Body of pancreas (tissue), 4 donors: ENCODE measurements at regions not wholly inside any gene's neighbourhood (a gene's known extent, or its start where the extent isn't known, plus 50 kb on each side); places are given as distances from the start of the nearest gene placed in this dataset.

Source experiments
- ATAC-seq: fragments of 150-250 bp; one replicate; pipeline ENCODE4 v1.9.1; 2016
- DNase-seq, 4 donors: peaks; one replicate each; pipeline ENCODE4 v3.0.0-alpha.2; 2019
- H3K27ac ChIP-seq, 4 donors: fragments of 200-600 bp; sonication (generic); 1 replicate in 3 of 4; 2 replicates in 1 of 4; pipeline versions ENCODE4 v1.5.1 to v1.6.1; 2016 to 2019; ENCODE audit warnings: mild to moderate bottlenecking in 1 of 4, mixed read lengths in 1 of 4, moderate library complexity in 1 of 4
- H3K27me3 ChIP-seq, 2 donors: fragments of 200-600 bp; sonication (generic); one replicate each; pipeline ENCODE4 v1.6.0; 2016; ENCODE audit warnings: mild to moderate bottlenecking in 1 of 2
- H3K36me3 ChIP-seq, 2 donors: fragments of 200-600 bp; sonication (generic); replicated peaks in 1 of 2; 2 replicates each; pipeline ENCODE4 v1.5.1; 2016; ENCODE audit warnings: low read depth in 2 of 2; ENCODE audit not compliant: insufficient read depth in 1 of 2
- H3K4me1 ChIP-seq: fragments of 200-600 bp; sonication (generic); one replicate; pipeline ENCODE4 v1.6.0; 2016
- H3K4me3 ChIP-seq, 2 donors: fragments of 200-600 bp; sonication (generic); 1 replicate in 1 of 2; 2 replicates in 1 of 2; pipeline ENCODE4 v1.5.1; 2016 to 2019
- H3K9me3 ChIP-seq, 3 donors: fragments of 200-600 bp; sonication (generic); 1 replicate in 2 of 3; 2 replicates in 1 of 3; pipeline ENCODE4 v1.5.1; 2016
- CTCF ChIP-seq, 7 experiments: fragments of 450-650 bp in 4 of 7; fragments of 200-600 bp in 3 of 7; sonication (generic) in 3 of 7; IDR thresholded peaks; one replicate each; pipeline ENCODE4 v1.5.1; 2016 to 2019; ENCODE audit warnings: antibody characterized with exemption in 7 of 7
- POLR2A ChIP-seq, 3 donors: fragments of 450-650 bp; IDR thresholded peaks; one replicate each; pipeline ENCODE4 v1.6.1; 2016; ENCODE audit warnings: antibody characterized with exemption in 3 of 3, mild to moderate bottlenecking in 2 of 3
- WGBS, 2 donors: methylation state at CpG; one replicate each; pipeline ENCODE4 v1.1.5; 2017; 5-methylcytosine and 5-hydroxymethylcytosine counted together
- intact Hi-C: fragments of 100-400 bp; cut with DNase I; formaldehyde crosslinking; loops from one replicate; pipeline ENCODE4 v1.15.1; 2023

GRCh38 chr4:71906096-71906495 is 122.2 kb upstream of the GC start:
- Histone ChIP-seq H3K4me1 (no peaks in the 10 kb centered on the region), H3K9me3 (no peaks in the 10 kb centered on the region), H3K27me3 (no peaks in the 10 kb centered on the region), H3K36me3 (no peaks in the 10 kb centered on the region), H3K4me3 (no peak overlapping the region), H3K27ac (no peak overlapping the region)
- intact Hi-C loops, result no loop called here
- DNase-seq, result no peak
- ATAC-seq, result no peak
- TF ChIP-seq CTCF (IDR thresholded peaks at IDR 0.05) (no peak), POLR2A (IDR thresholded peaks at IDR 0.05) (no peak)
- 80 to 85% methylated on average over 3 of the region's 3 CpGs for WGBS, 2 donors

GRCh38 chr4:71907071-71907470 is 123.2 kb upstream of the GC start:
- H3K4me3 ChIP-seq, result no peak overlapping the region
- DNase-seq, result no peak
- 75 to 81% methylated on average over 4 of the region's 4 CpGs for WGBS, 2 donors
- H3K9me3 ChIP-seq, result no peaks in the 10 kb centered on the region
- no peak overlapping the region for H3K27ac ChIP-seq
- TF ChIP-seq CTCF (IDR thresholded peaks at IDR 0.05) (no peak), POLR2A (IDR thresholded peaks at IDR 0.05) (no peak)
- intact Hi-C loops, result no loop called here
- H3K27me3 ChIP-seq, result no peaks in the 10 kb centered on the region
- H3K4me1 ChIP-seq, result no peaks in the 10 kb centered on the region
- no peaks in the 10 kb centered on the region for H3K36me3 ChIP-seq
- no peak for ATAC-seq

- WGBS, 2 donors, result 33 to 60% methylated on average over 3 of the region's 3 CpGs
- intact Hi-C loops, result no loop called here
- Histone ChIP-seq H3K36me3 (no peaks in the 10 kb centered on the region), H3K9me3 (no peaks in the 10 kb centered on the region), H3K4me3 (no peak overlapping the region), H3K27me3 (no peaks in the 10 kb centered on the region), H3K4me1 (no peaks in the 10 kb centered on the region), H3K27ac (no peak overlapping the region)
- TF ChIP-seq CTCF (IDR thresholded peaks at IDR 0.05), result no peak
- no peak for TF ChIP-seq POLR2A (IDR thresholded peaks at IDR 0.05)
- ATAC-seq, result no peak
- no peak for DNase-seq
These were observed 123.9 kb upstream of the GC start for GRCh38 chr4:71907782-71908181.

GRCh38 chr4:71913275-71913674 is 118.5 kb upstream of the NPFFR2 start:
- intact Hi-C loops, result no loop called here
- H3K27ac ChIP-seq, result no peak overlapping the region
- no peaks in the 10 kb centered on the region for H3K4me1 ChIP-seq
- ATAC-seq, result no peak
- TF ChIP-seq CTCF (IDR thresholded peaks at IDR 0.05) (no peak), POLR2A (IDR thresholded peaks at IDR 0.05) (no peak)
- no peaks in the 10 kb centered on the region for H3K27me3 ChIP-seq
- no peaks in the 10 kb centered on the region for H3K36me3 ChIP-seq
- no peak for DNase-seq
- no peak overlapping the region for H3K4me3 ChIP-seq
- H3K9me3 ChIP-seq, result no peaks in the 10 kb centered on the region
- 55 to 65% methylated on average over 2 of the region's 2 CpGs for WGBS, 2 donors

GRCh38 chr4:71923070-71923469 is 108.7 kb upstream of the NPFFR2 start:
- intact Hi-C loops, result no loop called here
- H3K9me3 ChIP-seq, result no peaks in the 10 kb centered on the region
- WGBS, 2 donors, result 56 to 68% methylated on average over 1 of the region's 1 CpG
- no peaks in the 10 kb centered on the region for H3K36me3 ChIP-seq
- TF ChIP-seq CTCF (IDR thresholded peaks at IDR 0.05) (no peak), POLR2A (IDR thresholded peaks at IDR 0.05) (no peak)
- no peaks in the 10 kb centered on the region for H3K27me3 ChIP-seq
- no peak overlapping the region for H3K27ac ChIP-seq
- ATAC-seq (no peak), DNase-seq (no peak)
- H3K4me1 ChIP-seq, result no peaks in the 10 kb centered on the region
- no peak overlapping the region for H3K4me3 ChIP-seq
